Endothelial cell (in vitro differentiated cells): ENCODE measurements at regions not wholly inside any gene's neighbourhood (a gene's known extent, or its start where the extent isn't known, plus 50 kb on each side); places are given as distances from the start of the nearest gene placed in this dataset.

Experiments
- DNase-seq: peaks from one replicate; pipeline ENCODE4 v3.0.0; 2021; ENCODE audit warnings: low spot score
- H3K27ac Mint-ChIP-seq: one replicate; pipeline ENCODE4 v1.8.0; 2021; ENCODE audit warnings: mixed read lengths, inconsistent platforms; ENCODE audit not compliant: unreplicated experiment
- H3K27me3 Mint-ChIP-seq: one replicate; pipeline ENCODE4 v1.8.0; 2021; ENCODE audit warnings: mild to moderate bottlenecking, moderate library complexity, mixed read lengths, inconsistent platforms; ENCODE audit not compliant: unreplicated experiment
- H3K36me3 Mint-ChIP-seq: one replicate; pipeline ENCODE4 v1.8.0; 2021; ENCODE audit warnings: mild to moderate bottlenecking, low read depth, mixed read lengths, inconsistent platforms; ENCODE audit not compliant: unreplicated experiment
- H3K4me1 Mint-ChIP-seq: one replicate; pipeline ENCODE4 v1.8.0; 2021; ENCODE audit warnings: mild to moderate bottlenecking, mixed read lengths, inconsistent platforms; ENCODE audit not compliant: unreplicated experiment
- H3K4me3 Mint-ChIP-seq: one replicate; pipeline ENCODE4 v1.8.0; 2021; ENCODE audit warnings: mild to moderate bottlenecking, mixed read lengths, inconsistent platforms; ENCODE audit not compliant: unreplicated experiment
- H3K9me3 Mint-ChIP-seq: one replicate; pipeline ENCODE4 v1.8.0; 2021; ENCODE audit warnings: mixed read lengths, inconsistent platforms; ENCODE audit not compliant: unreplicated experiment
- CTCF ChIP-seq: fragments of 200-600 bp; sonication (generic); IDR thresholded peaks from one replicate; pipeline ENCODE4 v1.5.0; 2021; ENCODE audit warnings: antibody characterized with exemption; ENCODE audit not compliant: unreplicated experiment

- Mint-ChIP-seq H3K27ac (no peak overlapping the region), H3K36me3 (no peaks in the 10 kb centered on the region), H3K27me3 (no peaks in the 10 kb centered on the region), H3K4me1 (no peaks in the 10 kb centered on the region), H3K4me3 (no peak overlapping the region), H3K9me3 (no peaks in the 10 kb centered on the region)
- DNase-seq = no peak
- no peak for TF ChIP-seq CTCF
These were observed 168.2 kb upstream of the PPP3CA start for GRCh38 chr4:101515566-101515965.

DNA sequence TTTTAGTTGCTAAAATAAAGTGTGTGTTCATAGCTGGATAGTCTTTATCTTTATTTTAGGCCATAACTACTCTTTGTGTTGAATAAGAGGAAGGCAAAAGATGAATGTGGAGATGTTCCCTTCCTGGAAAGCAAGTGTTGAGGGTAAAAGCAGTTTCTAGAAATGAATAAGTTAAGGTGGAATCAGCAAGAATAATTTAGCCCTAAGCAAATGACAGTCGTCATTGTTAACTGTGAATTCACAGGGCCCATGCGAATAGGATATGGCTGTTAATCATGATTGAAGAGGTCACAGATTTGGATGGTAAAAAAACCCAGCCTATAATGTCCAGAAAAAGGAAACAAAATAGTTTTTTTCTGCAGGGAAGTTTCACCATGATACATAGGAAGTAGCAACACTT is 167.8 kb upstream of the PPP3CA start:
- H3K27ac Mint-ChIP-seq = no peak overlapping the region
- H3K4me3 Mint-ChIP-seq = no peak overlapping the region
- no peaks in the 10 kb centered on the region for H3K9me3 Mint-ChIP-seq
- H3K4me1 Mint-ChIP-seq = no peaks in the 10 kb centered on the region
- H3K36me3 Mint-ChIP-seq = no peaks in the 10 kb centered on the region
- no peak for TF ChIP-seq CTCF
- no peaks in the 10 kb centered on the region for H3K27me3 Mint-ChIP-seq
- DNase-seq = no peak

- no peak overlapping the region for H3K27ac Mint-ChIP-seq
- no peak for TF ChIP-seq CTCF
- no peak for DNase-seq
- H3K27me3 Mint-ChIP-seq = no peaks in the 10 kb centered on the region
- H3K4me1 Mint-ChIP-seq = no peaks in the 10 kb centered on the region
- H3K9me3 Mint-ChIP-seq = no peaks in the 10 kb centered on the region
- no peaks in the 10 kb centered on the region for H3K36me3 Mint-ChIP-seq
- H3K4me3 Mint-ChIP-seq = no peak overlapping the region
These were observed 165.1 kb upstream of the PPP3CA start for GRCh38 chr4:101512416-101512815.

GRCh38 chr4:101501421-101501820 is 154.1 kb upstream of the PPP3CA start:
- no peak for TF ChIP-seq CTCF
- Mint-ChIP-seq H3K27me3 (no peaks in the 10 kb centered on the region), H3K4me3 (no peak overlapping the region), H3K36me3 (no peaks in the 10 kb centered on the region), H3K4me1 (no peaks in the 10 kb centered on the region), H3K9me3 (no peaks in the 10 kb centered on the region), H3K27ac (no peak overlapping the region)
- no peak for DNase-seq

DNA sequence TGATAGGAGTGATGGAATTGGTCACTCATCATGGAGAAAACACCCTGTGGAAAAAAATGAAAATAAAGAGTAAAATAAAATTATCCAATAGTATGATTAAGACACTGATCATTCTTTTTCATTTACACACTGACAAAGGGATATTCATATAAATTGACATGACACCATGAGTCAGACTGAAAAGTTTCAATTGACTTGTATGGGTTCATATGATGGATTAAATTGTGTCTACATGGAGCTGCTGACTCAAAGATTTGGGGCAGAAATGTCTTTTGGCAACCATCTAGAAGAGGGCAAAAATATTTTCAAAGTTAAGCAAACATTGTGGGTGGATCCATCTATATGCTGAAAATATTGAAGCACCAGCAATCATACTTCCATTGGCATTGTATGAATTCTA is 153.4 kb upstream of the PPP3CA start:
- H3K27me3 Mint-ChIP-seq = no peaks in the 10 kb centered on the region
- TF ChIP-seq CTCF = no peak
- no peak overlapping the region for H3K27ac Mint-ChIP-seq
- no peak for DNase-seq
- no peaks in the 10 kb centered on the region for H3K4me1 Mint-ChIP-seq
- H3K36me3 Mint-ChIP-seq = no peaks in the 10 kb centered on the region
- no peak overlapping the region for H3K4me3 Mint-ChIP-seq
- no peaks in the 10 kb centered on the region for H3K9me3 Mint-ChIP-seq
